GM12878 (cell line): ENCODE measurements at regions not wholly inside any gene's neighbourhood (a gene's known extent, or its start where the extent isn't known, plus 50 kb on each side); places are given as distances from the start of the nearest gene placed in this dataset.

Experiments
- ATAC-seq: fragments of 200-7000 bp; cut with Tn5 transposase; 3 replicates; pipeline ENCODE4 v1.9.1; 2020; ENCODE audit warnings: mild to moderate bottlenecking, moderate library complexity
- BruUV-seq: library from RNA; stranded (reverse); fragments of 400-500 nt; replicated peaks from 2 replicates; lab custom pipeline; 2021; lab: Mats Ljungman, UMichigan
- CTCF ChIA-PET: fragments of 300-600 bp; sonication (Branson Sonifier 250); formaldehyde crosslinking; extraction: SDS; loops from one replicate; lab custom pipeline; 2021; ENCODE audit warnings: inconsistent platforms; lab: Yijun Ruan, JAX
- POLR2A ChIA-PET: fragments of 350-600 bp; formaldehyde crosslinking; extraction: SDS; loops from one replicate; lab custom pipeline; 2021; ENCODE audit warnings: inconsistent platforms; lab: Charles Lee
- RAD21 ChIA-PET: fragments of 300-600 bp; sonication (Branson Sonifier 250); formaldehyde crosslinking; loops from one replicate; lab custom pipeline; 2023; ENCODE audit warnings: antibody characterized with exemption; ENCODE audit not compliant: unreplicated experiment; lab: Charles Lee
- SMC1A ChIA-PET: fragments of 300-600 bp; sonication (Branson Sonifier 250); formaldehyde crosslinking; loops from one replicate; lab custom pipeline; 2023; ENCODE audit not compliant: unreplicated experiment, uncharacterized antibody; lab: Charles Lee
- DNase-seq: peaks from one replicate; pipeline ENCODE4 v3.0.0-alpha.2; 2011; ENCODE audit warnings: low read depth, low spot score
- FAIRE-seq: peaks from 3 replicates; lab custom pipeline; 2011; peaks lifted over from hg19 to GRCh38; lab: Jason Lieb, UNC
- H2AFZ ChIP-seq: 2 replicates; pipeline ENCODE4 v1.6.0; 2011; ENCODE audit warnings: low read depth, low read length, control low read depth; ENCODE audit not compliant: control insufficient read depth
- H3K27ac ChIP-seq: 2 replicates; pipeline ENCODE4 v1.5.1; 2011; ENCODE audit warnings: control low read depth; ENCODE audit not compliant: control insufficient read depth, insufficient read depth
- H3K27me3 ChIP-seq, 2 experiments: replicated peaks in 1 of 2; 2 replicates each; pipeline versions ENCODE4 v1.6.0 to v1.6.1; 2011; ENCODE audit warnings: low read length in 1 of 2; ENCODE audit not compliant: control insufficient read depth in 2 of 2, insufficient read depth in 2 of 2
- H3K36me3 ChIP-seq, 2 experiments: 2 replicates each; pipeline ENCODE4 v1.5.1; 2011; ENCODE audit warnings: low read length in 1 of 2; ENCODE audit not compliant: control insufficient read depth in 2 of 2, insufficient read depth in 2 of 2
- H3K4me1 ChIP-seq: 2 replicates; pipeline ENCODE4 v1.6.1; 2011; ENCODE audit warnings: mild to moderate bottlenecking, low read length, moderate library complexity, mixed read lengths; ENCODE audit not compliant: control insufficient read depth, insufficient read depth
- H3K4me2 ChIP-seq: 2 replicates; pipeline ENCODE4 v1.6.0; 2011; ENCODE audit warnings: control low read depth; ENCODE audit not compliant: control insufficient read depth, insufficient read depth
- H3K4me3 ChIP-seq: fragments of 200-600 bp; sonication (generic); 2 replicates; pipeline ENCODE4 v1.5.1; 2016
- H3K79me2 ChIP-seq: 2 replicates; pipeline ENCODE4 v1.6.0; 2011; ENCODE audit warnings: low read length; ENCODE audit not compliant: control insufficient read depth, insufficient read depth
- H3K9ac ChIP-seq: 2 replicates; pipeline ENCODE4 v1.8.0; 2011; ENCODE audit warnings: low read length, control low read depth, mixed read lengths; ENCODE audit not compliant: control insufficient read depth, insufficient read depth
- H3K9me3 ChIP-seq: replicated peaks from 3 replicates; pipeline ENCODE4 v1.5.1; 2011; ENCODE audit warnings: mild to moderate bottlenecking, low read length; ENCODE audit not compliant: control insufficient read depth, insufficient read depth
- H4K20me1 ChIP-seq: 2 replicates; pipeline ENCODE4 v1.6.0; 2011; ENCODE audit not compliant: control insufficient read depth, insufficient read depth
- BCL11A ChIP-seq: IDR thresholded peaks from 2 replicates; pipeline ENCODE4 v1.6.1; 2011; ENCODE audit warnings: low read depth, low read length
- BCL3 ChIP-seq: IDR thresholded peaks from 2 replicates; pipeline ENCODE4 v1.6.1; 2011; ENCODE audit warnings: borderline replicate concordance, low read depth, mild to moderate bottlenecking, moderate library complexity, low read length; ENCODE audit not compliant: insufficient read depth, poor library complexity, severe bottlenecking
- CREM ChIP-seq: IDR thresholded peaks from 2 replicates; pipeline ENCODE4 v1.6.1; 2014; ENCODE audit warnings: antibody characterized with exemption, low read depth
- NKRF ChIP-seq: fragments of 450-650 bp; conservative IDR thresholded peaks from 2 replicates; pipeline ENCODE4 v1.6.1; 2017; ENCODE audit warnings: mild to moderate bottlenecking, moderate library complexity
- TCF12 ChIP-seq: IDR thresholded peaks from 2 replicates; pipeline ENCODE4 v1.6.1; 2011; ENCODE audit warnings: low read depth, mild to moderate bottlenecking, low read length
- WGBS: methylation state at CpG from one replicate; pipeline ENCODE4 v1.1.6; 2016; ENCODE audit warnings: low lambda C conversion rate; ENCODE audit not compliant: insufficient replicate concordance, insufficient coverage; ENCODE audit errors: missing lambda C conversion rate; 5-methylcytosine and 5-hydroxymethylcytosine counted together
- in situ Hi-C: fragments of 300-500 bp; cut with MboI; formaldehyde crosslinking; loops from 9 replicates; pipeline ENCODE4 v1.14.3; 2018; ENCODE audit warnings: mixed read lengths
- intact Hi-C: fragments of 100-400 bp; cut with micrococcal nuclease; formaldehyde crosslinking; loops from one replicate; pipeline ENCODE4 v1.14.2; 2022; ENCODE audit not compliant: unreplicated experiment

- FAIRE-seq: no peak
- TF ChIP-seq BCL3 (no peak), TCF12 (no peak), CREM (no peak), NKRF (no peak), BCL11A (no peak)
- H3K27me3 ChIP-seq: no peaks in the 10 kb centered on the region
- CTCF ChIA-PET: interaction anchor here (0.6 kb wide), 1 partner anchor 537 kb away, joined by 3 read pairs; no protein-coding TSS in a partner anchor
- H2AFZ ChIP-seq: no peak overlapping the region
- H3K9me3 ChIP-seq: no peaks in the 10 kb centered on the region
- H3K36me3 ChIP-seq: no peaks in the 10 kb centered on the region
- in situ Hi-C loops (no loop called here), intact Hi-C loops (no loop called here)
- no peak overlapping the region for H3K4me2 ChIP-seq
- BruUV-seq: no TSS peak
- H3K79me2 ChIP-seq: no peaks in the 10 kb centered on the region
- SMC1A ChIA-PET: interaction anchor here (1.3 kb wide), 2 partner anchors 17 to 438 kb away, joined by 3 to 5 read pairs; no protein-coding TSS in a partner anchor
- no peak for DNase-seq
- POLR2A ChIA-PET: no interaction called here
- WGBS: 0% methylated on average over 2 of the region's 2 CpGs
- no peak overlapping the region for H3K9ac ChIP-seq
- no peaks in the 10 kb centered on the region for H3K4me1 ChIP-seq
- no peak for ATAC-seq
- H3K27ac ChIP-seq: no peak overlapping the region
- no peaks in the 10 kb centered on the region for H4K20me1 ChIP-seq
- H3K4me3 ChIP-seq: no peak overlapping the region
- RAD21 ChIA-PET: interaction anchor here (1.1 kb wide), 1 partner anchor 478 kb away, joined by 3 read pairs; no protein-coding TSS in a partner anchor
Observed at GRCh38 chr15:54960266-54960665, 236.5 kb downstream of the RSL24D1 start.
